GM23338 (cell line): ENCODE measurements at regions not wholly inside any gene's neighbourhood (a gene's known extent, or its start where the extent isn't known, plus 50 kb on each side); places are given as distances from the start of the nearest gene placed in this dataset.

ENCODE experiments used
- CREB1 ChIP-seq: fragments of 250-450 bp; sonication (Bioruptor Pico); IDR thresholded peaks from 2 replicates; pipeline ENCODE4 v1.5.0; 2020; ENCODE audit warnings: low read depth, mild to moderate bottlenecking, moderate library complexity
- EZH2 ChIP-seq: fragments of 200-600 bp; sonication (generic); IDR thresholded peaks from one replicate; pipeline ENCODE4 v1.8.0; 2017; ENCODE audit warnings: antibody characterized with exemption, mild to moderate bottlenecking, low read depth; ENCODE audit not compliant: unreplicated experiment
- POLR2AphosphoS5 ChIP-seq: IDR thresholded peaks from 2 replicates; pipeline ENCODE4 v1.6.1; 2016; ENCODE audit warnings: antibody characterized with exemption, low read depth
- TF ChIP-seq, protein P1 (sequence below): IDR thresholded peaks from one replicate; pipeline ENCODE4 v1.6.1; 2018; ENCODE audit warnings: antibody characterized with exemption; ENCODE audit not compliant: unreplicated experiment
- TF ChIP-seq, protein P2 (sequence below), 2 experiments: fragments of 200-600 bp in 1 of 2; sonication (generic) in 1 of 2; conservative IDR thresholded peaks; 2 replicates each; pipeline versions ENCODE4 v1.5.1 to v1.6.1; 2016 to 2017; ENCODE audit warnings: antibody characterized with exemption in 2 of 2, low read depth in 2 of 2, mild to moderate bottlenecking in 2 of 2, moderate library complexity in 1 of 2

DNA sequence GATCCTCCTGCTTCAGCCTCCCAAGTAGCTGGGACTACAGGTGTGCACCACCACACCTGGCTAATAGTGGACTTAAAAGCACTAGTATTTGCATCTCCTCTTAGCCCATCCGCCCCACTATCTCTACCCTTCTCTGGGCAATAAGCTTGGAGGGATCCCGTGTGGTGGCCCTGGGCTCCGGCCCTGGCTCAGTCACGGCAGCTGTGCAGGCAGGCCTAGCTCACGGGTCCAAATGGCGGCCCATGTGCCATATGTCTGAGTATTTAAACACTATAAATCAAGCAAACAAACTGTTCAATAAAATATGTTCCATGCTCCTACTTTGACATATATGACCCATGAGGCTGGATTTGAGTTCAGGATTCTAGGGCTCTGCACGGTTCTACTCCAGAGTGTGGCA is 118.4 kb downstream of the BANF2 start:
- no peak for TF ChIP-seq EZH2
- TF ChIP-seq, protein P1, sequence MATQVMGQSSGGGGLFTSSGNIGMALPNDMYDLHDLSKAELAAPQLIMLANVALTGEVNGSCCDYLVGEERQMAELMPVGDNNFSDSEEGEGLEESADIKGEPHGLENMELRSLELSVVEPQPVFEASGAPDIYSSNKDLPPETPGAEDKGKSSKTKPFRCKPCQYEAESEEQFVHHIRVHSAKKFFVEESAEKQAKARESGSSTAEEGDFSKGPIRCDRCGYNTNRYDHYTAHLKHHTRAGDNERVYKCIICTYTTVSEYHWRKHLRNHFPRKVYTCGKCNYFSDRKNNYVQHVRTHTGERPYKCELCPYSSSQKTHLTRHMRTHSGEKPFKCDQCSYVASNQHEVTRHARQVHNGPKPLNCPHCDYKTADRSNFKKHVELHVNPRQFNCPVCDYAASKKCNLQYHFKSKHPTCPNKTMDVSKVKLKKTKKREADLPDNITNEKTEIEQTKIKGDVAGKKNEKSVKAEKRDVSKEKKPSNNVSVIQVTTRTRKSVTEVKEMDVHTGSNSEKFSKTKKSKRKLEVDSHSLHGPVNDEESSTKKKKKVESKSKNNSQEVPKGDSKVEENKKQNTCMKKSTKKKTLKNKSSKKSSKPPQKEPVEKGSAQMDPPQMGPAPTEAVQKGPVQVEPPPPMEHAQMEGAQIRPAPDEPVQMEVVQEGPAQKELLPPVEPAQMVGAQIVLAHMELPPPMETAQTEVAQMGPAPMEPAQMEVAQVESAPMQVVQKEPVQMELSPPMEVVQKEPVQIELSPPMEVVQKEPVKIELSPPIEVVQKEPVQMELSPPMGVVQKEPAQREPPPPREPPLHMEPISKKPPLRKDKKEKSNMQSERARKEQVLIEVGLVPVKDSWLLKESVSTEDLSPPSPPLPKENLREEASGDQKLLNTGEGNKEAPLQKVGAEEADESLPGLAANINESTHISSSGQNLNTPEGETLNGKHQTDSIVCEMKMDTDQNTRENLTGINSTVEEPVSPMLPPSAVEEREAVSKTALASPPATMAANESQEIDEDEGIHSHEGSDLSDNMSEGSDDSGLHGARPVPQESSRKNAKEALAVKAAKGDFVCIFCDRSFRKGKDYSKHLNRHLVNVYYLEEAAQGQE = no peak
- TF ChIP-seq, protein P2, sequence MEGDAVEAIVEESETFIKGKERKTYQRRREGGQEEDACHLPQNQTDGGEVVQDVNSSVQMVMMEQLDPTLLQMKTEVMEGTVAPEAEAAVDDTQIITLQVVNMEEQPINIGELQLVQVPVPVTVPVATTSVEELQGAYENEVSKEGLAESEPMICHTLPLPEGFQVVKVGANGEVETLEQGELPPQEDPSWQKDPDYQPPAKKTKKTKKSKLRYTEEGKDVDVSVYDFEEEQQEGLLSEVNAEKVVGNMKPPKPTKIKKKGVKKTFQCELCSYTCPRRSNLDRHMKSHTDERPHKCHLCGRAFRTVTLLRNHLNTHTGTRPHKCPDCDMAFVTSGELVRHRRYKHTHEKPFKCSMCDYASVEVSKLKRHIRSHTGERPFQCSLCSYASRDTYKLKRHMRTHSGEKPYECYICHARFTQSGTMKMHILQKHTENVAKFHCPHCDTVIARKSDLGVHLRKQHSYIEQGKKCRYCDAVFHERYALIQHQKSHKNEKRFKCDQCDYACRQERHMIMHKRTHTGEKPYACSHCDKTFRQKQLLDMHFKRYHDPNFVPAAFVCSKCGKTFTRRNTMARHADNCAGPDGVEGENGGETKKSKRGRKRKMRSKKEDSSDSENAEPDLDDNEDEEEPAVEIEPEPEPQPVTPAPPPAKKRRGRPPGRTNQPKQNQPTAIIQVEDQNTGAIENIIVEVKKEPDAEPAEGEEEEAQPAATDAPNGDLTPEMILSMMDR (conservative IDR thresholded peaks at IDR 0.05; ENCODE audit: low read depth in 2 of 2) = no peak
- TF ChIP-seq CREB1 (CRISPR knock-in tag) = no peak
- TF ChIP-seq POLR2AphosphoS5 = no peak
